ENCODE measurements at regions not wholly inside any gene's neighbourhood (a gene's known extent, or its start where the extent isn't known, plus 50 kb on each side); places are given as distances from the start of the nearest gene placed in this dataset.

DNA sequence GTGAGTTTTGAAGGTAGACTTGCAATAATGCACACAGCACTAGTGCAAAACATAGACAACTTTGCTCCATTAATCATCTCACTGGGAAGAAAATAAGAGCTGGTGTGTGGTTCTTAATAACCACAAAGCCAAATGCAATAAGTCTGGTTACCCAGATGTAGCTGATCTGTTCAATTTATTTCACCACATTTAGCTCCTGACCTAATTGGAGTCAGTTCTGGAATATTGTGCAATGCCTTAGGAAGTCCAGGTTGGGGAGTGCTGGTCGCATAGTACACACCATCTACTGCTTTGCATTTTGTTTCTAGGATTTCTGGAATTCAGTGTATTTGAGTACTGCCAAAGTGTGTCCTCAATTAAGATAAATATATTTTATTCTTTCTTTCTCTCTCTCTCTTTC is 483.3 kb upstream of the SPRY2 start:
- DNase-seq (ENCODE audit: low read depth in 1 of 2, low spot score in 1 of 2): no peak
- Histone ChIP-seq H3K27me3 (ENCODE audit: insufficient read depth, poor library complexity, severe bottlenecking) (no peaks in the 10 kb centered on the region), H3K4me3 (replicated peaks; ENCODE audit: insufficient read depth, low read length) (no peak overlapping the region), H3K27ac (replicated peaks) (no peak overlapping the region)
- TF ChIP-seq SPI1 (IDR thresholded peaks at IDR 0.05; ENCODE audit: borderline replicate concordance, low read depth) (no peak), GABPA (IDR thresholded peaks at IDR 0.05; ENCODE audit: low read depth) (no peak), POLR2AphosphoS5 (IDR thresholded peaks at IDR 0.05; ENCODE audit: low read depth) (no peak), CTCF (IDR thresholded peaks at IDR 0.05; ENCODE audit: insufficient read depth, low read length) (no peak)
- TF ChIP-seq, protein P1, sequence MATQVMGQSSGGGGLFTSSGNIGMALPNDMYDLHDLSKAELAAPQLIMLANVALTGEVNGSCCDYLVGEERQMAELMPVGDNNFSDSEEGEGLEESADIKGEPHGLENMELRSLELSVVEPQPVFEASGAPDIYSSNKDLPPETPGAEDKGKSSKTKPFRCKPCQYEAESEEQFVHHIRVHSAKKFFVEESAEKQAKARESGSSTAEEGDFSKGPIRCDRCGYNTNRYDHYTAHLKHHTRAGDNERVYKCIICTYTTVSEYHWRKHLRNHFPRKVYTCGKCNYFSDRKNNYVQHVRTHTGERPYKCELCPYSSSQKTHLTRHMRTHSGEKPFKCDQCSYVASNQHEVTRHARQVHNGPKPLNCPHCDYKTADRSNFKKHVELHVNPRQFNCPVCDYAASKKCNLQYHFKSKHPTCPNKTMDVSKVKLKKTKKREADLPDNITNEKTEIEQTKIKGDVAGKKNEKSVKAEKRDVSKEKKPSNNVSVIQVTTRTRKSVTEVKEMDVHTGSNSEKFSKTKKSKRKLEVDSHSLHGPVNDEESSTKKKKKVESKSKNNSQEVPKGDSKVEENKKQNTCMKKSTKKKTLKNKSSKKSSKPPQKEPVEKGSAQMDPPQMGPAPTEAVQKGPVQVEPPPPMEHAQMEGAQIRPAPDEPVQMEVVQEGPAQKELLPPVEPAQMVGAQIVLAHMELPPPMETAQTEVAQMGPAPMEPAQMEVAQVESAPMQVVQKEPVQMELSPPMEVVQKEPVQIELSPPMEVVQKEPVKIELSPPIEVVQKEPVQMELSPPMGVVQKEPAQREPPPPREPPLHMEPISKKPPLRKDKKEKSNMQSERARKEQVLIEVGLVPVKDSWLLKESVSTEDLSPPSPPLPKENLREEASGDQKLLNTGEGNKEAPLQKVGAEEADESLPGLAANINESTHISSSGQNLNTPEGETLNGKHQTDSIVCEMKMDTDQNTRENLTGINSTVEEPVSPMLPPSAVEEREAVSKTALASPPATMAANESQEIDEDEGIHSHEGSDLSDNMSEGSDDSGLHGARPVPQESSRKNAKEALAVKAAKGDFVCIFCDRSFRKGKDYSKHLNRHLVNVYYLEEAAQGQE (IDR thresholded peaks at IDR 0.05; ENCODE audit: insufficient replicate concordance, low read depth): no peak

GRCh38 chr13:80823472-80823871 is 482.5 kb upstream of the SPRY2 start:
- no peaks in the 10 kb centered on the region for H3K27me3 ChIP-seq (ENCODE audit: insufficient read depth, poor library complexity, severe bottlenecking)
- no peak overlapping the region for H3K4me3 ChIP-seq (replicated peaks; ENCODE audit: insufficient read depth, low read length)
- TF ChIP-seq, protein P1 (IDR thresholded peaks at IDR 0.05; ENCODE audit: insufficient replicate concordance, low read depth): no peak
- TF ChIP-seq SPI1 (IDR thresholded peaks at IDR 0.05; ENCODE audit: borderline replicate concordance, low read depth): no peak
- no peak for TF ChIP-seq POLR2AphosphoS5 (IDR thresholded peaks at IDR 0.05; ENCODE audit: low read depth)
- TF ChIP-seq CTCF (IDR thresholded peaks at IDR 0.05; ENCODE audit: insufficient read depth, low read length): no peak
- TF ChIP-seq GABPA (IDR thresholded peaks at IDR 0.05; ENCODE audit: low read depth): no peak
- DNase-seq (ENCODE audit: low read depth in 1 of 2, low spot score in 1 of 2): no peak
- H3K27ac ChIP-seq (replicated peaks): no peak overlapping the region

- no peak for DNase-seq (ENCODE audit: low read depth in 1 of 2, low spot score in 1 of 2)
- Histone ChIP-seq H3K4me3 (replicated peaks; ENCODE audit: insufficient read depth, low read length) (no peak overlapping the region), H3K27me3 (ENCODE audit: insufficient read depth, poor library complexity, severe bottlenecking) (no peaks in the 10 kb centered on the region), H3K27ac (replicated peaks) (no peak overlapping the region)
- TF ChIP-seq CTCF (IDR thresholded peaks at IDR 0.05; ENCODE audit: insufficient read depth, low read length): no peak
- TF ChIP-seq SPI1 (IDR thresholded peaks at IDR 0.05; ENCODE audit: borderline replicate concordance, low read depth): no peak
- no peak for TF ChIP-seq GABPA (IDR thresholded peaks at IDR 0.05; ENCODE audit: low read depth)
- TF ChIP-seq, protein P1 (IDR thresholded peaks at IDR 0.05; ENCODE audit: insufficient replicate concordance, low read depth): no peak
- TF ChIP-seq POLR2AphosphoS5 (IDR thresholded peaks at IDR 0.05; ENCODE audit: low read depth): no peak
Measured at GRCh38 chr13:80821466-80821865, 480.5 kb upstream of the SPRY2 start.

All from HL-60 (cell line).